ENCODE measurements at regions not wholly inside any gene's neighbourhood (a gene's known extent, or its start where the extent isn't known, plus 50 kb on each side); places are given as distances from the start of the nearest gene placed in this dataset.

GRCh38 chr5:126070481-126070880 lies 352.7 kb upstream of the GRAMD2B start:
- TF ChIP-seq CTCF (IDR thresholded peaks at IDR 0.05) (no peak), POLR2A (IDR thresholded peaks at IDR 0.05) (no peak)
